Stimulated activated CD8-positive, alpha-beta memory T cell treated with anti-CD3 and anti-CD28 coated beads, Interleukin-4, amount 100 ng/mL, for 48 hours (primary cell): ENCODE measurements at regions not wholly inside any gene's neighbourhood (a gene's known extent, or its start where the extent isn't known, plus 50 kb on each side); places are given as distances from the start of the nearest gene placed in this dataset.

Experiments
- DNase-seq: peaks from one replicate; pipeline ENCODE4 v3.0.0-alpha.2; 2020

DNA sequence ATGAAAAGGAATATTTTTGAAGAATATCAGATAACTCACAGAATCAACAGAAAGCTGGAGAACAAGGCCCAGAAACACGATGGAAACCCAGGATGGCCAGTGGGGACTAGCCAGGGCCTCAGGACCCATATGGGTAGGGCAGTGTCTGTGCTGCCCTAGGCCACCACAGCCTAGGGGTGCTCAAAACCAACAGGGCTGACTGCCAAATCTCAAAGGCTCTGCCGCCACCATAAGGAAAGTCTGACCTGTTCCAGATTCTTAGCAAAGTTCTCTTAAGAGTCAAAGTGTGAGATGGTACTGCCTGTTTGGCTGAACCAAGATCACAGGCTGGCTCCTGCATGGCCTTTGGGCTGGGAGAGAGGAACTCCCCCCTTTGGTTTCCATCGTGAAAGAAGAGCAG, 164.7 kb upstream of the CTTNBP2NL start:
- no peak for DNase-seq

DNA sequence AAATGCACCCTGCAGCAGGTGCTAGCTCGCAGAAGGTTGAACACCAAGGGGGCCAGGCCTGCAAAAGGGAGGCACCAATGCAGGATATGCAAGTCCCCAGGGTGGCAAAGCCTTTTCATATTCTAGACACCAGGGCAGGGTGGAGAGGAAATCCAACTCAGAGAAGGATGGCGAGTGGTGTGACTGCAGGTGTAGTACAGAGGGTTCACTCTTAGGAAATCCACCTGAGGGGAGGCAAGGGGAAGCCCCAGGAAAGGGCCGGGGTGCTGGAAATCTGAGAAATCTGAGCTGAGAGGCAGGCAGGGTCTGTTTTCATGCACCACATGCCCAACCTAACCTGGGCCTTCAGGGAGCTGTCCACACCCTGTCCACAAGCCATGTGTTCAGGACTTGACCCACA, 163.2 kb upstream of the CTTNBP2NL start:
- no peak for DNase-seq

DNA sequence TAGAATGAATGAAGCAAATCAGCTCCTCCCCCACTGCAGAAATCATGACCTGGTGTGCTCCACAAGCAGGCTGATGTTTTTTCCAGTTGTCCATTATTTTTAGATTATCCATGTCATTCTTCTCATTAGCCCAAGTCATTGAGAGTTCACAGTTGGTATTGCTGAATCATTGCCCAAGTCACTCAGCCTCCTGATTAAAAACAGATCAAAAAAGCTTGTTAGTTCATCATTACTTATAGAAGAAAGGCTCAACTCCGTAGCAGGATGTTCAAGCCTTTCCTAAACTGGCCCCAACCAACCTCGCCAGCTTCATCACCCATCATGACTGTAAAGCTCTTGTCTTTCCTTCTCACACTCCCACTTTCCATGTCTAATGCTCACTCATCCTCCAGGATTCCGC, 161.3 kb upstream of the CTTNBP2NL start:
- DNase-seq: no peak

DNA sequence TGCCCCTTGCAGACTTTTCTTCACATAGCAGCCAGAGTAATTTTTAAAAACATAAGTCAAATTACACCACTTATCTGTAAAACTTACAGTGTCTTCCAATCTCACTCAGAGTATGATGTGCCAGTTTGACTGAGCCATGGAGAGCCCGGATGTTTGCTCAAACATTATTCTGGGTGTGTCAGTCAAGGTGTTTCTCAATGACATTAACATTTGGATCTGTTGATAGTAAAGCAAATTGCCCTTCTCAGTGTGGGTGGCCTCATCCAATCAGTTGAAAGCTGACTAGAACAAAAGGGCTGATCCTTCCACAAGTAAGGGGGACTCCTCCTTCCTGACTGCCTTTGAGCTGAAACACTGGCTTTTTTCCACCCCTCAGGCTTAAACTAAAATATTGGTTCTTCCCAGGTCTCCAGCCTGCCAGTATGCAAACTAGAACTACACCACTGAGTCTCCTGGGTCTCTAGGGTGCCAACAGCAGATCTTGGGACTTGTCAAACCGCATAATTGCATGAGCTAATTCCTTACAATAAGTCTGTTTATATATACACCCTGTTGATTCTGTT, 157.9 kb upstream of the CTTNBP2NL start:
- DNase-seq: no peak

DNA sequence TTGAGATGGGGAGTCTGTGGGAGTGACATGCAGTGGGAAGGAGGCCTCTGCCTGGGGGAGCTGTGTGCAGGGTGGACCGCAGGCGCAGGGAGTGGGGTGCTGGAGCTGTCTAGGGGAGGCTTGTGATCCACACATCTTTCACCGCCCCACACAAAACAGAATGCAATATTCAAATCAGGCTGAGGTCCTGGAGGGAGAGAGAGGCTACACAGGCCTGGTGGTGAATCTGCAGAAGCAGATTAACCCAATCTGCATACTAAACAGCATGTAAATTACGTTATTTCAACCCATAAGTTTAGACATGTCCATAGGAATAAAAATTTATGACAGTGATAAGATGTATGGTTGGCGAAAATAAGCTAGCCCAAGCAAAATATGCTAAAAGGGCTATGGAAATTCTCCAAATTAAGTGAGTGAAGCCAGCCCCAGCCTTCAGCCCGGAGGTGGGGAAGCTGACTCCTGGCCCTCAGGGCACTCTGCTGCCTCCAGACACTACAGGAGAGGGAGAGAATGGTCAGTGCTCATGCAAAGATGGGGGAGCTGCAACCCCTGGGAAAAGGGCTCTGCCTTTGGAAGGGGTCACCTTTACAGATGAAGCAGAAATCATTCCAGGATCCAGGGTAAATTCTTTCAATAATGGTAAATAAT, 156.2 kb upstream of the CTTNBP2NL start:
- DNase-seq: no peak

DNA sequence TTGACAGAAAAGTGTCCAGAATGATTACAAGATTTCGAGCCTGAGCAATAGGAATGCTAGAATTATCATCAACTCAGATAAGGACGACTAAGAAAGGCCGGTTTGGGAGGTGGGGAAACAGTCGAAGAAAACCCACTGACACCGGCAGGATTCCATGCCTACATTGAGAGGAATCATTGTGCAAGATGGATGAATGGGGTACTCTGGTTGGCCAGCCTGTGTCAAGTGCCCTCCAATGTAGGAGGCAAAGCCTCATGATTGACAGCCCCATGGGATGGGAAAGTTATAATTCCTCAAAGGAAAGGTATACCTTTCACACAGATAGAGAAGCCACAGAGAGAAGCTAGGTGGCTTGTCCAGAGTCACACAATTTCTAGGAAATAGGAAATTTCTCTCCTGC, 153.5 kb upstream of the CTTNBP2NL start:
- no peak for DNase-seq

GRCh38 chr1:112244131-112244530, 151.9 kb upstream of the CTTNBP2NL start:
- DNase-seq: no peak

DNA sequence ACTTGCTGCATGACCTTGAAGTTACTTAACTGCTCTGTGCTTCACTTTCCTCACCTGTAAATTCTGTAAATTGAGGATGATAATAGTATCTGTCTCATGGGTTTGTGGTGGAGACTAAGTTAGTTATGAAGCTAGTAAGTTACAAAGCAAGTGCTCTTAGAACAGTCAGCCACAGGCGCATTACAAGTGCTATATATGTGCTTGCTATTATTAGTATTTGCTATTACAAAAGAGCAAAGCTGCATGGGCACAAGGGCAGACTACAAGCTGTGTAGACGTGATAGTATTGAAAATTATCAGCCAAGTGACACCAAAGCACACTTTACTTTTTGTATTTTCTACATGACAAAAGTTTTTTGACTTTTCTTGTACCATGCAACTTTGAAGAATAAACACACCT, 150.9 kb upstream of the CTTNBP2NL start:
- DNase-seq: no peak

DNA sequence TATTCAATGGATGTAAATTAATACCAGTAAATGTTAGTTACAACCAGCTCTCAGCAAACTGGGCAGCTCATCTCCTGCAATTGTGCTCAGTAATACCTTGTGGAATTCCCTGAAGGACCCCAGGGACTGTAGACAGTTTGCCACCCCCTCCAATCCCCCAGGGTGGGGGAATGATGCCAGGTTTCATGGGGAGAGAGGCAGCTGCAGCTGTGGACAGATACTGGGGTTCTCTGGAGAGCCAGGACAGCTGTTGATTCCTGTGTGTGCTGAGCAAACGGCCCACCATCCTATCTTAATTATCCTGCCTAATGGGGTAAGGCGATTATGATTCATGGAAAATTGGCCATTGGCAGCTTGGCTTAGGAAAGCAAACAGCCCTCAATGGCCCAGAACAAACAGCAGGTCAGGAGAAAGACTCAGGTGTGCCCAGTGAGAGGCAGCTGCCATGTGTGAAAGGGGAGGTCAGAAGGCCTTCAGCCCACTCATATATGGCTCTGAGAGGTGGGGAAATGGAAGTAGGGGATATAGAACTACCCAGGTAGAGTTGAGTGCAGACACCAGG, 148.9 kb upstream of the CTTNBP2NL start:
- DNase-seq: no peak

GRCh38 chr1:112247961-112248360, 148.1 kb upstream of the CTTNBP2NL start:
- no peak for DNase-seq

DNA sequence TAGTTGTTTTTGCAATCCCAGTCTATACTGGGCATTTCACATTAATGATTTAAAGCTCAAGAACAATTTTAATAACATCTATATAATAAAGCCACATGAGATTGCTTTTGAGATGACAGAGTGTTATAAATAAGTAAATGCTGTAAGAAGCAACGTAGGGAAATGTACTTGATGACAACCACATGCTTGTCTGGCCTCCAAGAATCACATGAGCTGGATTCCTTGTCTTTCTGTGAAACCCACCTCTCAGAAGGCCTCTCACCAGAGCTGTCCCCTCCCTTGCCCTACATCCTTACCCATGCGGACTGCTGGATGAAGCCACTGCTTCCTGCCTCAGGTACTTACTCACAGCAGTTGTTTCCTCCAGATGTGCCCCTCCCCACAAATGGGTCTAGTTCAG, 145.1 kb upstream of the CTTNBP2NL start:
- no peak for DNase-seq

GRCh38 chr1:112251766-112252506, 144.1 kb upstream of the CTTNBP2NL start:
- no peak for DNase-seq

- DNase-seq: no peak
These were observed 142.6 kb upstream of the CTTNBP2NL start for GRCh38 chr1:112253366-112253765.

DNA sequence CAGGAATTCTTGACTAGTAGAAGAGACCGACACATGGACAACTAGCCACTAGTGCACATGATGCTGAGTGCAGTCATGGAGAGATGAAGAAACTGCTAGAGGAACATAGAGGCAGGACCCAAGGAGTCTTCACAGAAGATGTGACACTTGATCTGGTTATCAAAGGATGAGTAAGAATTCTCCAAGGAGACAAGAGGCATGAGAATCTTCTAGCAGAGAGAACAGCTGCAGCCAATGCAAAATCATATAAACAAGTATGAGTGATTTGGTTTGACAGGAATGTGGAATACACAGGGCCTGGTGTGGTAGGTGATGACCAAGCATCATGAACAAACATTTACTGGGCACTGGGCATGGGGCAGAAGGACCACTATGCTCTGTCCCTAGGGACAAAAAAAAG, 140.9 kb upstream of the CTTNBP2NL start:
- DNase-seq: no peak

DNA sequence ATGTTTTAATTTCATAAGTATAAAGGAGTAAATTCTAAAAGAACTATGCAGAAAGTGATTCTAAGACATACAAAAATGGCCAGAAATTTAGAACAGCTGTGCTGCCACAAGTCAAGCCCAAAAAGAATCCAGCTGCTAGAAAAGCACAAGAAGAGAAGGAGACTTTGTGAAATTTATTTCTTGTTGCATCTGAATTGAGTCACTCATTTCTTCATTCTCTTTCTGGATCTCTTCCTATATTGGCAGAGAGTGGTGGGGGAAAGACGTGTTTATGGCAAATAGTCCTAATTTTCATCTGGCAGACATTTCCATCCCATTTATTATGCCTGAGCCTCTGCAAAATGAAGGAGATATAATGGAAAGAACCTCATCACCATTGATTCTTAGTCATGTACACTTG, 139.6 kb upstream of the CTTNBP2NL start:
- DNase-seq: no peak

DNA sequence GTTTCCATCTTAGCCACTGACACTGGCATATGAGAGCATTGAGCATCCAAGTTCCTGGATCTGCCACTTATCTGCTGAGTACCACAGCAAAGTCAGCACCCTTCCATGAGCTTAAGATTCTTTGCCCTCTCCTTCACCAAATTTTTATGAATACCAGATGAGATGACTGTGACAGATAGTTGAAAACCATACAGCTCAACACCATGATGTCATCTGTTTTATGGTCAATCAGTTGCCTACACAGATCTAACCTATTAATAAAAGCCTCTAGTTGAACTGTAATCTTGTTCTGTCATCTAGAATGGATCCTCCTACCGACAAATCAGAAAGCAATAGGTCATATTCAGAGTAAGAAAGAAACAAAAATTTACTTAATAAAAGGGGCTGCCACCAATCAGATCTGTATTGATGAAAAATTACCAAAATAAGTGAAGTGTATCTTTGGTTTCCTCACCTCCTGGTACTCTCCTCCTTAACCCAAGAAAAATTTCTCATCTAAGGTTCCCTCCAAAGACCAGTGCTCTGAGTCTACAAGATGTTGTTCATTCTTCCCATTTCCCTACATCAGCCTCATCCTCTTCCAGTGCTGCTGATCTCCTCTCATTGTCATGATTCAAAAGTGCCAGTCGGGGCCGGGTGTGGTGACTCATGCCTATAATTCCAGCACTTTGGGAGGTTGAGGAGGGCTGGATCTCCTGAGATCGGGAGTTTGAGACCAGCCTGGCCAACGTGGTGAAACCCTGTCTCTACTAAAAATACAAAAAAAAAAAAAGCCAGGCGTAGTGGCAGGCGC, 138.8 kb upstream of the CTTNBP2NL start:
- no peak for DNase-seq

GRCh38 chr1:112260699-112261098, 135.3 kb upstream of the CTTNBP2NL start:
- no peak for DNase-seq

DNA sequence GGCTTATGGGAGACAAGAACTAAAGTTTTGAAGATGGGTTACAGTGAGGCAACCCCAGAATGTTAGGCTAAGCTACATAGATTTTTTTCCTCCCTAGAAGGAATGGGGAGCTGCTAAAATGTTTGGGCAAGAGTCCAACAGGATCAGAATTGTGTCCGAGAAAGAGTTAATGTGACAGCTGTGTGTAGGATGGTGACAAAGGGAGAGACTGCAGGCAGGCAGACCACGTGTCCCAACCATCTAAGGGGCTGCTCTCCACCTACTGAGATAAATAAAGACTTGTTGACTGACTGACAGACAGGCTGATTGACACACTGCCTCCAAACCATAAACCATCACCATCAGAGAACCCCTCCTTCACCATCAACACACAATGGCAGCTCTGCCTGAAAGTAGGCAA, 133.7 kb upstream of the CTTNBP2NL start:
- DNase-seq: no peak

- no peak for DNase-seq
These were observed 133.0 kb upstream of the CTTNBP2NL start for GRCh38 chr1:112263042-112263441.

- DNase-seq: no peak
These were observed 132.6 kb upstream of the CTTNBP2NL start for GRCh38 chr1:112263453-112263852.

DNA sequence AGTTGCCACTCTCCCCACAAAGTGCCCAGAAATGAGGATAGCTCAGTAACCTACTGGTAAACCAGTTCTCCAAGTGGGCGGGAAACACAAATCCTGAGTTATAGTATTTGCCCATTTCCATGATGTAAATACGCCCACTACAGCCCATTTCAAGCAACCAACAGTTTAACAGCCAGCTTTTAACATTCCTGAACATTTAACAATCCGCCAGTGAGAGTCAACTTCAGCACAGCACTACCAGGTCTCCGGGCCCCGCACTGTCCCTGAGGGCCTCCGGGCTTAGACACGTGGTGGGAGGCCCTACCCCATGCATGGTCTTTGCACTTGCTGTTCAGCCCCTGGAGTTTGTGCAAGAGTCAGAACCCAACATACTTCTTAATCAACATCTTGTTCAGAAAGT, 132.0 kb upstream of the CTTNBP2NL start:
- DNase-seq: no peak

DNA sequence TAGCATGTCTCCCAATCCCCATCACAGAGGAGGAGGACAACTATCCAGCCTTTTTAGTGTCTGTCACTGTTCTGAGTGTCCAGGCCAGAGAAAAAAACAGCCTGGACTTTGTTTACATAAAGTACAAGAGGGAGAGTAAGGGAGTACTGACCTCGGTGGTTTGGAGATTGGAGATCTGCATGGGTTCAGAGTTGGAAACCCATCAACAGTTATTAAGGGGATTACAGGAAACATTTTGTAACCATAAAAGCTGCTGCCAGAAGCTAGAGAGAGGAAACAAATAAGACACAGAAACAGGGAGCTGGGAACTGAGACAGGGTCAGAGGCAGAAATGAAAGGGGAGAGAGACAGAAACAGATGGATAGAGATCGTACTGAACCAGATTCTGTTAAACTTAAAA, 131.5 kb upstream of the CTTNBP2NL start:
- DNase-seq: no peak

- no peak for DNase-seq
These were observed 130.1 kb upstream of the CTTNBP2NL start for GRCh38 chr1:112265931-112266330.
